ENCODE measurements at regions not wholly inside any gene's neighbourhood (a gene's known extent, or its start where the extent isn't known, plus 50 kb on each side); places are given as distances from the start of the nearest gene placed in this dataset.

GRCh38 chrX:113075521-113075920 is 234.9 kb upstream of the AMOT start:
- Histone ChIP-seq H3K4me2 (ENCODE audit: low read length) (no peak overlapping the region), H3K4ac (ENCODE audit: low read depth, low read length) (no peak overlapping the region), H2BK5ac (ENCODE audit: low read length) (no peak overlapping the region), H3K27me3 (ENCODE audit: insufficient read depth, low read length, poor library complexity) (no peaks in the 10 kb centered on the region), H3K27ac (ENCODE audit: low read depth, low read length) (no peak overlapping the region), H4K8ac (ENCODE audit: low read depth, low read length) (no peak overlapping the region), H3K4me1 (ENCODE audit: control insufficient read depth, low read depth, low read length) (no peaks in the 10 kb centered on the region), H2BK15ac (replicated peaks; ENCODE audit: low read depth) (no peak overlapping the region), H3K56ac (ENCODE audit: low read length) (no peak overlapping the region), H2BK120ac (ENCODE audit: low read depth, low read length) (no peak overlapping the region), H3K9ac (ENCODE audit: low read length) (no peak overlapping the region), H3K79me1 (ENCODE audit: low read length) (no peaks in the 10 kb centered on the region), H3K4me3 (ENCODE audit: low read length) (no peak overlapping the region), H4K5ac (ENCODE audit: low read length) (no peak overlapping the region), H3K36me3 (ENCODE audit: control insufficient read depth, insufficient read depth, low read length) (no peaks in the 10 kb centered on the region), H3K23ac (ENCODE audit: low read length) (no peak overlapping the region), H3K18ac (ENCODE audit: low read length) (no peak overlapping the region), H2AK5ac (ENCODE audit: low read length) (no peak overlapping the region), H3K79me2 (ENCODE audit: control insufficient read depth, insufficient read depth, low read length) (no peaks in the 10 kb centered on the region)
- no peak for DNase-seq

GRCh38 chrX:113059714-113060113 is 219.1 kb upstream of the AMOT start:
- no peak overlapping the region for H4K8ac ChIP-seq (ENCODE audit: low read depth, low read length)
- DNase-seq = no peak
- no peak overlapping the region for H2BK15ac ChIP-seq (replicated peaks; ENCODE audit: low read depth)
- no peak overlapping the region for H3K9ac ChIP-seq (ENCODE audit: low read length)
- no peaks in the 10 kb centered on the region for H3K79me1 ChIP-seq (ENCODE audit: low read length)
- no peak overlapping the region for H4K5ac ChIP-seq (ENCODE audit: low read length)
- H3K79me2 ChIP-seq (ENCODE audit: control insufficient read depth, insufficient read depth, low read length) = no peaks in the 10 kb centered on the region
- H2BK5ac ChIP-seq (ENCODE audit: low read length) = no peak overlapping the region
- no peak overlapping the region for H3K18ac ChIP-seq (ENCODE audit: low read length)
- H3K56ac ChIP-seq (ENCODE audit: low read length) = no peak overlapping the region
- H3K23ac ChIP-seq (ENCODE audit: low read length) = no peak overlapping the region
- no peak overlapping the region for H3K27ac ChIP-seq (ENCODE audit: low read depth, low read length)
- WGBS (ENCODE audit: extremely low coverage, insufficient coverage, low lambda C conversion rate) = no CpG with 5 or more reads among the region's 1 CpG
- no peaks in the 10 kb centered on the region for H3K4me1 ChIP-seq (ENCODE audit: control insufficient read depth, low read depth, low read length)
- no peak overlapping the region for H2BK120ac ChIP-seq (ENCODE audit: low read depth, low read length)
- H2AK5ac ChIP-seq (ENCODE audit: low read length) = no peak overlapping the region
- no peak overlapping the region for H3K4me2 ChIP-seq (ENCODE audit: low read length)
- no peaks in the 10 kb centered on the region for H3K36me3 ChIP-seq (ENCODE audit: control insufficient read depth, insufficient read depth, low read length)
- H3K4me3 ChIP-seq (ENCODE audit: low read length) = no peak overlapping the region
- H3K4ac ChIP-seq (ENCODE audit: low read depth, low read length) = no peak overlapping the region
- no peaks in the 10 kb centered on the region for H3K27me3 ChIP-seq (ENCODE audit: insufficient read depth, low read length, poor library complexity)

GRCh38 chrX:113058634-113059033 is 218.0 kb upstream of the AMOT start:
- Histone ChIP-seq H2BK5ac (ENCODE audit: low read length) (no peak overlapping the region), H3K36me3 (ENCODE audit: control insufficient read depth, insufficient read depth, low read length) (no peaks in the 10 kb centered on the region), H2BK120ac (ENCODE audit: low read depth, low read length) (no peak overlapping the region), H3K9ac (ENCODE audit: low read length) (no peak overlapping the region), H2AK5ac (ENCODE audit: low read length) (no peak overlapping the region), H3K4me3 (ENCODE audit: low read length) (no peak overlapping the region), H3K4ac (ENCODE audit: low read depth, low read length) (no peak overlapping the region), H3K18ac (ENCODE audit: low read length) (no peak overlapping the region), H4K8ac (ENCODE audit: low read depth, low read length) (no peak overlapping the region), H3K27me3 (ENCODE audit: insufficient read depth, low read length, poor library complexity) (no peaks in the 10 kb centered on the region), H3K27ac (ENCODE audit: low read depth, low read length) (no peak overlapping the region), H3K4me2 (ENCODE audit: low read length) (no peak overlapping the region), H3K79me1 (ENCODE audit: low read length) (no peaks in the 10 kb centered on the region), H3K56ac (ENCODE audit: low read length) (no peak overlapping the region), H2BK15ac (replicated peaks; ENCODE audit: low read depth) (no peak overlapping the region), H4K5ac (ENCODE audit: low read length) (no peak overlapping the region), H3K79me2 (ENCODE audit: control insufficient read depth, insufficient read depth, low read length) (no peaks in the 10 kb centered on the region), H3K4me1 (ENCODE audit: control insufficient read depth, low read depth, low read length) (no peaks in the 10 kb centered on the region), H3K23ac (ENCODE audit: low read length) (no peak overlapping the region)
- DNase-seq = no peak
- no CpG with 5 or more reads among the region's 6 CpGs for WGBS (ENCODE audit: extremely low coverage, insufficient coverage, low lambda C conversion rate)

- Histone ChIP-seq H3K56ac (ENCODE audit: low read length) (no peak overlapping the region), H3K36me3 (ENCODE audit: control insufficient read depth, insufficient read depth, low read length) (no peaks in the 10 kb centered on the region), H3K27me3 (ENCODE audit: insufficient read depth, low read length, poor library complexity) (no peaks in the 10 kb centered on the region), H3K27ac (ENCODE audit: low read depth, low read length) (no peak overlapping the region), H3K23ac (ENCODE audit: low read length) (no peak overlapping the region), H3K4ac (ENCODE audit: low read depth, low read length) (no peak overlapping the region), H2BK120ac (ENCODE audit: low read depth, low read length) (no peak overlapping the region), H3K9ac (ENCODE audit: low read length) (no peak overlapping the region), H3K4me1 (ENCODE audit: control insufficient read depth, low read depth, low read length) (no peaks in the 10 kb centered on the region), H3K4me3 (ENCODE audit: low read length) (no peak overlapping the region), H2AK5ac (ENCODE audit: low read length) (no peak overlapping the region), H3K79me1 (ENCODE audit: low read length) (no peaks in the 10 kb centered on the region), H2BK15ac (replicated peaks; ENCODE audit: low read depth) (no peak overlapping the region), H3K79me2 (ENCODE audit: control insufficient read depth, insufficient read depth, low read length) (no peaks in the 10 kb centered on the region), H4K5ac (ENCODE audit: low read length) (no peak overlapping the region), H4K8ac (ENCODE audit: low read depth, low read length) (no peak overlapping the region), H3K18ac (ENCODE audit: low read length) (no peak overlapping the region), H2BK5ac (ENCODE audit: low read length) (no peak overlapping the region), H3K4me2 (ENCODE audit: low read length) (no peak overlapping the region)
- DNase-seq = no peak
- no CpG with 5 or more reads among the region's 1 CpG for WGBS (ENCODE audit: extremely low coverage, insufficient coverage, low lambda C conversion rate)
These were observed 208.3 kb upstream of the AMOT start for GRCh38 chrX:113048896-113049295.

GRCh38 chrX:113048480-113048879 is 207.8 kb upstream of the AMOT start:
- no peak overlapping the region for H4K8ac ChIP-seq (ENCODE audit: low read depth, low read length)
- no peak overlapping the region for H3K27ac ChIP-seq (ENCODE audit: low read depth, low read length)
- H3K79me1 ChIP-seq (ENCODE audit: low read length) = no peaks in the 10 kb centered on the region
- H4K5ac ChIP-seq (ENCODE audit: low read length) = no peak overlapping the region
- no peak for DNase-seq
- H3K36me3 ChIP-seq (ENCODE audit: control insufficient read depth, insufficient read depth, low read length) = no peaks in the 10 kb centered on the region
- no peaks in the 10 kb centered on the region for H3K79me2 ChIP-seq (ENCODE audit: control insufficient read depth, insufficient read depth, low read length)
- H3K4ac ChIP-seq (ENCODE audit: low read depth, low read length) = no peak overlapping the region
- H3K4me2 ChIP-seq (ENCODE audit: low read length) = no peak overlapping the region
- H3K23ac ChIP-seq (ENCODE audit: low read length) = no peak overlapping the region
- H3K4me3 ChIP-seq (ENCODE audit: low read length) = no peak overlapping the region
- no peak overlapping the region for H2BK5ac ChIP-seq (ENCODE audit: low read length)
- no peaks in the 10 kb centered on the region for H3K4me1 ChIP-seq (ENCODE audit: control insufficient read depth, low read depth, low read length)
- H2BK120ac ChIP-seq (ENCODE audit: low read depth, low read length) = no peak overlapping the region
- no peak overlapping the region for H2AK5ac ChIP-seq (ENCODE audit: low read length)
- no peak overlapping the region for H3K18ac ChIP-seq (ENCODE audit: low read length)
- H3K56ac ChIP-seq (ENCODE audit: low read length) = no peak overlapping the region
- no peaks in the 10 kb centered on the region for H3K27me3 ChIP-seq (ENCODE audit: insufficient read depth, low read length, poor library complexity)
- no CpG with 5 or more reads among the region's 2 CpGs for WGBS (ENCODE audit: extremely low coverage, insufficient coverage, low lambda C conversion rate)
- H2BK15ac ChIP-seq (replicated peaks; ENCODE audit: low read depth) = no peak overlapping the region
- no peak overlapping the region for H3K9ac ChIP-seq (ENCODE audit: low read length)

- Histone ChIP-seq H3K18ac (ENCODE audit: low read length) (no peak overlapping the region), H3K79me2 (ENCODE audit: control insufficient read depth, insufficient read depth, low read length) (no peaks in the 10 kb centered on the region), H3K4ac (ENCODE audit: low read depth, low read length) (no peak overlapping the region), H3K27ac (ENCODE audit: low read depth, low read length) (no peak overlapping the region), H2BK120ac (ENCODE audit: low read depth, low read length) (no peak overlapping the region), H2BK5ac (ENCODE audit: low read length) (no peak overlapping the region), H3K4me3 (ENCODE audit: low read length) (no peak overlapping the region), H4K8ac (ENCODE audit: low read depth, low read length) (no peak overlapping the region), H3K4me2 (ENCODE audit: low read length) (no peak overlapping the region), H3K4me1 (ENCODE audit: control insufficient read depth, low read depth, low read length) (no peaks in the 10 kb centered on the region), H3K23ac (ENCODE audit: low read length) (no peak overlapping the region), H3K36me3 (ENCODE audit: control insufficient read depth, insufficient read depth, low read length) (no peaks in the 10 kb centered on the region), H3K27me3 (ENCODE audit: insufficient read depth, low read length, poor library complexity) (no peaks in the 10 kb centered on the region), H2AK5ac (ENCODE audit: low read length) (no peak overlapping the region), H2BK15ac (replicated peaks; ENCODE audit: low read depth) (no peak overlapping the region), H3K56ac (ENCODE audit: low read length) (no peak overlapping the region), H3K79me1 (ENCODE audit: low read length) (no peaks in the 10 kb centered on the region), H4K5ac (ENCODE audit: low read length) (no peak overlapping the region), H3K9ac (ENCODE audit: low read length) (no peak overlapping the region)
- no peak for DNase-seq
- WGBS (ENCODE audit: extremely low coverage, insufficient coverage, low lambda C conversion rate) = no CpG with 5 or more reads among the region's 3 CpGs
These were observed 193.5 kb upstream of the AMOT start for GRCh38 chrX:113033966-113034680.

Measured in mesendoderm (in vitro differentiated cells).